ENCODE measurements at regions not wholly inside any gene's neighbourhood (a gene's known extent, or its start where the extent isn't known, plus 50 kb on each side); places are given as distances from the start of the nearest gene placed in this dataset.

DNA sequence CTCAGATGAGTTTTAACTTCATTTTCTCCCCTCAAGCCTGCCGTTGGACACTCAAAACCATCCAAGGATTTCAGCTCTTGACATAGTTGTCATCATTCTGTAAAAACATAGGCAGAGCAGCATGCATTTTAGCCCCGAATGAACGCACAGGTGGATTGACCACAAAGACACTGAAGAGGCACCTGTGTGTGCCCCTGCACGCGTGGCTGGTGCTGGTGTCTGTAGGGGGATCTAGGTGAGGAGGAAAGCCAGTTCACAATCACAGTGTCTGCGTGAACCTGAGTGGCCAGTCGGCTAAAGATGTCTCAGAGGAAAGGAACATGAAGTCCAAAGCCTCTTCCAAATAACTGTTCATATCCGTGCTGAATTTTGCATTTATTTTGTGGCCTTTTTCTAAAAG is 309.2 kb downstream of the QKI start:
- DNase-seq, result no peak

GRCh38 chr6:163721922-163722692 is 307.6 kb downstream of the QKI start:
- DNase-seq, result no peak

GRCh38 chr6:163721435-163721834 is 306.9 kb downstream of the QKI start:
- no peak for DNase-seq

DNA sequence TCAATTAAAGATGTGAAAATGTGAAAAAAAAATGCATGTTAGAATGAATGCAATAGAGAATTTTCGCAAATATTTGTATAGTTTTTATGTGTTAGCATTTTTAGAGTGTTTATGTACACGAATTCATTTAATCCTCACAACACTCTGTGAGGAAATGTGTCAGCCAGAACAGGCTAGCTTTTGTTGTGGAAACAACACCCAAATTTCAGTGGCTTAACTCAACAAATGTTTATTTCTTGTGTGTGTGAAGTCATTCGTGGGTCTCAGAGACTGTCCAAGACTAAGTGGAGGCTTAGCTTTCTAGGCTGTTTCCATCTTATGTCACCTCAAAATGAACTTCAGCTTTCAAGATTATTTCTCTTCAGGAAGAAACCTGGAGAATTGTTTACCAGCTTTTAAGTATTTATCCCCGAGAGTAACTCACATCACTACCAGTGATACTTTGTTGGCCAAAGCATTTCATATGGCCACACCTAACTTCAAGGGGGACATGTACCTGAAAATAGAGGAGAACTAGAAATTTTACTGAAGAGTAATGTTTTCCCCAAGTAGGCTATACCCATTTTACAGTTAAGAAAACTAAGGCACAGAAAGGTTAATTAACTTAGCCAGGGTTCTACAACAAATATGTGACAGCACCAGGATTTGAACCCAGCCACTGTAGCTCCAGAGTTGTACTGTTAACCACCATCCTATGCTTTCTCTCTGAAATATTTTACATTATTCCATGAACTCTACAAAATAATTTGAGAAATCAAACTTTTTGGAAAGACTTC is 306.1 kb downstream of the QKI start:
- no peak for DNase-seq

DNA sequence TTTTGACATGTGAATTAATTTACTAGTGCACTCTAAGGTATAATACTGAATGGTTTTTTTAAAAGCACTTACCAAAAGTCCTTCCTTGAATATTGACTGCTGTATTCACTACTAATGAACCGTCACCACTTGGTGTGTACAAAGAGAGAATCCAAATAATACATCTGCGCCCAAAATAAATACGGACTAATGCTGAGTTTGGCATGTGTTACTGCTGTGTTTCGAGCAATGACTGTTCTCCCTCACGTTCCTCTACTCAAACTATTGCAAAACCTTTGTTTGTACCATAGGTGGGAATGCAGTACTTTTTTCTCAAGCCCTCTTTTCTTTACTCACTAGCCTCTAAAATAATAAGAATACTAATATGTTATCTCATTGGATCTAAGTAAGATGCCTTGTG is 305.5 kb downstream of the QKI start:
- no peak for DNase-seq

- DNase-seq, result no peak
These were observed 304.7 kb downstream of the QKI start for GRCh38 chr6:163719028-163719742.

- no peak for DNase-seq
These were observed 304.0 kb downstream of the QKI start for GRCh38 chr6:163718537-163718936.

DNA sequence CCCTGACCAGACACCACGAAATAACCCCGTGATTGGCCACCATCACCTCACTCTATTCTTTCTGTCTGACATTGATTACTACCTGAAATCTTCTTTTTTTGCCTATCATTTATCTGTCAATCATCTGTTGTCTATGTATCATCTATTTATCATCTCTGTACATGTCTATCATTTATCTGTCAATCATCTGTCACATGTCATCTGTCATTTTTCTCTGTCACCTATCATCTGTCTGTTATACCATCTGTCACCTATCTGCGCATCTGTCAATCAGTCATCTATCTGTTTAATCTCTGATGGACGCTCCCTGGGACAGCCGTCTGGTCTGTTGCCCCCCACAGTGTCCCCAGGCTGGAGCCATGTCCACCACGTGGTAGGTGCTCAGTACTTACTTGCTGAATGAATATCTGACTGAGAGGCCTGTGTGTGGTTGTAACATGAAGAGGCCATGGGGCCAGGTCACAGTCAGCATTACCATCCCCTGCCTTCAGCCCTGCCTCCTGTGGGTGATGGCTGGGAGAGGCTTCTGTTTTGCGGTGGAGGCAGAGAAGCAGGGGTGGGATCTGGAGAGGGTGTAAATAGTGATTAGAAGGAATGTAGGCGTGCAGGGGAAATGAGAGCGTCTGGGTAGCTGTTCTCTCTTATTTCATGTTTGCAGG is 302.7 kb downstream of the QKI start:
- DNase-seq, result no peak

- peak; percentile 28 for DNase-seq
These were observed 302.2 kb downstream of the QKI start for GRCh38 chr6:163716690-163717089.

DNA sequence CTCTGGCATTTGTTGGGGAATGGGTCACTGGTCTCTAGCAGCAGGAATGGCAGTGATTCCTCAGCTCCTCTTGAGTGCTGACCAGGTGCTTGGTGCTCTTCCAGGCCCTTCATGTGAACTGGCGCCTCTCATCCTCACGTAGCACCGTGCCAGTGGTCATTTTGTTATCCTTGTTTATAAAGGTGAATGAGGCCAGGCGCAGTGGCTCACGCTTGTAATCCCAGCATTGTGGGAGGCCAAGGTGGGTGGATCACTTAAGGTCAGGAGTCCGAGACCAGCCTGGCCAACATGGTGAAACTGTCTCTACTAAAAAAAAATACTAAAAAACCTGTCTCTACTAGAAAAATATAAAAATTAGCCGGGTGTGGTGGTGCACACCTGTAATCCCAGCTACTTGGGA is 301.3 kb downstream of the QKI start:
- DNase-seq, result no peak

DNA sequence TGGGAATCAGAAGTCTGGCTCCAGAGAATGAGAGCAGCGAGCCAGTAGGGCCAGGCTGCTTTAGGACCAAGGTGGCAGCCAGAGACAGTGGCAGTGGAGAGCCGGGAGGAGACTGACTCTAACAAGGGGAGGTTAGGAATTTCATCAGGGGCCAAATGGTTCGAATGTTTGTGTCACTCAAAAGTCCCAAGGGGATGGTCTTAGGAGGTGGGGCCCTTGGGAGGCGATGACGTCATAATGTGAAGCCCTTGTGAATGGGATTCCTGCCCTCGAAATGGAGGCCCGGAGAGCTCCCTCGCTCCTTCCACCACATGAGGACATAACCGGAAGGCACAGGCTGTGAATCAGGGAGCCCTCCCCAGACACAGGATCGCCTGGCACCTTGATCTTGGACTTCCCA is 299.7 kb downstream of the QKI start:
- no peak for DNase-seq

- DNase-seq, result no peak
These were observed 298.5 kb downstream of the QKI start for GRCh38 chr6:163712981-163713380.

DNA sequence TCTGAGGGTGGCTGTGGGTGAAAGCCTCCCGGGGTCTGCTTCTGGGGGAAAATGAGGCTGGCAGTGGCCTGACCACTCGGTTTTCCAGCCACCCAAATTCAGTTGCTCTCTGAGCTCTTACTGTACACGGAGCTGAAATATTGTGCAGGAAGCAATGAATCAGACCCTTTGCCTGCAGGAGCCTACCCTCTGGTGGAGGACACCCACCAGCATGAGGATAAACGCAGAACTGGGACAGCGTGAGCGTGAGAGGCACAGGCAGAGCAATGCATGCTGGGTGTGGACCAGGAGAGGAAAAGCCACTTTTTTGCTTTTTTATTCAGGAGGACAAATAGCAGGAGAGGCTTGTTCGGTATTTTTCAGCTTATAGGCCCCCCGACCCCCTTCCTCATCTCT is 298.0 kb downstream of the QKI start:
- DNase-seq, result peak; percentile 49

DNA sequence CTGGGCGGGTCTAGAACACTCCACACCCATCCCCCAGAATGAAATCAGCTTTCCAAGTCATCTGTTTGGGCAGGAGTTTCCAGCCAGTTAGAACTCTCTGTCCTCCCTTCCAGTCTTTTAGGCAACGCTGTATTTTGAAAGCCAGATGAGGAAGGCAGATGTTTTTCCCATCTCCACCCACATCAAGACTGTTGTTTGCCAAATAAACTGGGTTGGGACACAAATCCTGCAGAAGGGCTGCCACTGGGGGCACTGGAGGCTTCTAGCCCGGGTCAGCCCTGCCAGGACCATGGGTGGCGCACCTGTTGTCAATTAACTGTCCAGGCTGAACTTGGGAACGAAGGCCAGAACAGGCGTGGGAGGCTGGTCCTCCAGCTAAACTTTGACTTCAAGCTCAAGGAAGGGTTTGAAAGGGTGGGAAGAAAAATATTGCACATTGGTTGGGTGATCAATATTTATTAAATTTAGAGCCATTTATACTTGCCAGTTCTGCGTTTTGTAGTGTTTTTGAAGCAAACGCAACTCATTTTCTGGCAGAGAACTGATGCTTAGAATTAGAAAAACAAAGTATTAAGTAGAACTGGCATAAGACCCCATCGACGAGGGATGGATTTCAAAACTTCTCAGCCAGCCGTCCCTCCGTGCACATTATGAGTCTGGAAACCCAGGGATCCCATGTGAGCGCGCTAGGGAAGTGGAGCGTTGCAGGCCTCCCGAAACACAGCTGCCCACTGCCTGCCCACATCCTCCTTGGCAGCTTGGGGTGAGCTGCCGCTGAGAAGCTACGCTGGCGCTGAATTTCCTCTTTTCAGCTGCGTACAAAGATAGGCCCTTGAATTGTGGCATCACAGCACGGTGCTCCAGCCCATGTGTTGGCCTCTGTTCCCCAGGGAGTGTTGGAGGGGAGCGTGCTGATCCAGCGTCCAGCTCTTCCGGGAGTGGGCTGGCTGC is 297.4 kb downstream of the QKI start:
- peak; percentile 91 for DNase-seq

DNA sequence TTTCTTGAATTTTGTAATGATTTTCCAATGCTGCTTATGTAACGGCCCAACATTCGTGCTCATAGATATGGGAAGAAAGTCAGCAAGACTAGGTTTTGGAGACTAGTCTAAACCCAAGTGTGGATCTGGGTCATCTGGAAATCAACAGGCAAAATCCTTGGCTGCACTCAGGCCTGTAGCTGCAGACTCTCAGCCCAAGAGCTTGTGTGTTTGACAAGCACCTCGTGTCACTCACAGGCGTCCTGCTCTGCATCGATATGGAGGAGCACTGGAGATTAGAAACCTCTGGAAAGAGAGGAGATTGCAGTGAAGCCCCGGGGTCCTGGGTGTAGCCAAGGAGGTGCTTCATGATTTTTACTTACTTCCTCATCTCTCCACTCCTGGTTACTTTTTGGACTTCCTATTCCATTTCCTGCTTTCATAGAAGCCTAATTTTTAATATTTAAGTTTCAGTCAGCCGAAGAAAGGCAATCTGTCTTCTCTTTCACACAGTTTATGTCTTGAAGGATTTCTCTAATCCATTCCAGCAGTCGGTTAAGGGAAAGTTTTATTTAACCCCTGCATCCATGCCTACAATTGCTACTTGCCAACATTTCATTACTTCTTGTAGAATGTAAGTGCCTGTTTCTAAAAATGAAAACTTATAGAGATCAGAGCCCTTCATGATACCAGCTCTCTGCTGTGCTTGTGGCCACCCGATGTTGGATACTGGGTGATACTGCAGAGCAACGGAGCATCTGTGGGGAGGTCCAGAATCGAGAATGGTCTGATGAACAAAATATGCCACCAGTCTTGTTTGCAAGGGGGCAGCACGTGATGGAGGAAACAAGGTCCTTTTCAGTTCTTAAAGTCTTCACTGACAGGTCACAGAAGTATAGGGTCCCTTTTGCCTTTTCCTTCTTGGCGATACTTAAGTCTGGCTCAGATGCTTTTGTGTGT is 296.3 kb downstream of the QKI start:
- DNase-seq, result peak; percentile 58

GRCh38 chr6:163709693-163710092 is 295.2 kb downstream of the QKI start:
- DNase-seq, result no peak

GRCh38 chr6:163709255-163709654 is 294.7 kb downstream of the QKI start:
- no peak for DNase-seq

- no peak for DNase-seq
These were observed 293.9 kb downstream of the QKI start for GRCh38 chr6:163708466-163708865.

DNA sequence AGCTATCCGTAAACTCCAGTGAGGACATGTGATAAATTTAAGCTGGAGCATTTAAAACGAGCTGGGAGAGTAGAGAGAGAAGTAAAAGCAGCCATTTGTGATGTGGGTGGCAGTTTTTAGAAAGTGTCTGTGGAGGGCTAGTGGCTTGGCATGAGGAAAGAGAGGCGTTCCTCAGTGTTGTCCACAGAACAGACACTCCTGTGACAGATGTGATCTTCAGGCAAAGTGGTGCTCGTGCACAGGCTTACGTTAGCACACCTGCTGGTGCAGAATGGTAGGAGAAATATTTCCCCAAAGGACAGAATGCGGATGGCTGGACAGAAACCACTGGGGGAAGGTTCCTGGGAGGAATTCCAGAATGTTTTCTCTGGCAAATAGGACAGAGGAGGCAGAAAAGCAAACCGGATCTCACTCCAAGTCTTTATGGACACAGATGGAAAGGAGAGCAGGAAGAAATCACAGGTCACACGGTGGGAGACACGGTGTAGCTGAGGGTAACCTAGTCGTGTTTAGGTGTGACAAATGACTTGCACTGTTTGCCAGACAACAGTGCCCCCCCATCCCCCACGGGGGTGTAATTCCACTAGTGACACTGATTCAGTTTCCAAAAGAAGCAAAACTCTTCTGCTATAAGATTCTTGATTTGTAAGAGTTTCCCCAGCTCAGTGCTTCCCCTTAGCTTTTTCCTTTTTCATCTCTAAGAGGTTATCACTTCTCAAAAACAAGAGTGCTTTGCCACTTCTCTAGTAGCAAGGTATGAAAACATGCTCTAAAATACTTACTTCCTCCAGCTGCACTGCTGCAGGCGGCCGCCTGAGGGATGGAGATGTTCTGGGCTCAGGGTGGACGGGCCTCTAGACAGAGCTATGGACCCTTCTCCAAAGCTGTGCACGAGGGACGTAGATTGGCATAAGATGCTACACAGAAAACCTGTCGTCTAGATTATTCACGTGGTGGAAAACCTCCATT is 293.2 kb downstream of the QKI start:
- no peak for DNase-seq
